ENCODE measurements at regions not wholly inside any gene's neighbourhood (a gene's known extent, or its start where the extent isn't known, plus 50 kb on each side); places are given as distances from the start of the nearest gene placed in this dataset.

GRCh38 chr10:78353636-78354035 is 320.0 kb downstream of the RPS24 start:
- in situ Hi-C loops (cut with MboI; ENCODE audit: low sequenced_read_pairs, unreplicated experiment) = no loop called here
- no peak for DNase-seq (ENCODE audit: low spot score)
- no peak for TF ChIP-seq CTCF (IDR thresholded peaks at IDR 0.05; ENCODE audit: borderline replicate concordance, control extremely low read depth, extremely low read depth, insufficient read depth, missing control alignments)

- DNase-seq (ENCODE audit: low spot score) = no peak
- in situ Hi-C loops (cut with MboI; ENCODE audit: low sequenced_read_pairs, unreplicated experiment) = no loop called here
- TF ChIP-seq CTCF (IDR thresholded peaks at IDR 0.05; ENCODE audit: borderline replicate concordance, control extremely low read depth, extremely low read depth, insufficient read depth, missing control alignments) = no peak
These were observed 320.4 kb downstream of the RPS24 start for GRCh38 chr10:78354101-78354500.

GRCh38 chr10:78356291-78356900 is 322.7 kb downstream of the RPS24 start:
- no peak for DNase-seq (ENCODE audit: low spot score)
- no peak for TF ChIP-seq CTCF (IDR thresholded peaks at IDR 0.05; ENCODE audit: borderline replicate concordance, control extremely low read depth, extremely low read depth, insufficient read depth, missing control alignments)
- in situ Hi-C loops (cut with MboI; ENCODE audit: low sequenced_read_pairs, unreplicated experiment) = no loop called here

- no peak for DNase-seq (ENCODE audit: low spot score)
- in situ Hi-C loops (cut with MboI; ENCODE audit: low sequenced_read_pairs, unreplicated experiment) = no loop called here
- no peak for TF ChIP-seq CTCF (IDR thresholded peaks at IDR 0.05; ENCODE audit: borderline replicate concordance, control extremely low read depth, extremely low read depth, insufficient read depth, missing control alignments)
These were observed 323.7 kb downstream of the RPS24 start for GRCh38 chr10:78357141-78358063.

GRCh38 chr10:78358351-78358750 is 324.7 kb downstream of the RPS24 start:
- no peak for TF ChIP-seq CTCF (IDR thresholded peaks at IDR 0.05; ENCODE audit: borderline replicate concordance, control extremely low read depth, extremely low read depth, insufficient read depth, missing control alignments)
- DNase-seq (ENCODE audit: low spot score) = no peak
- in situ Hi-C loops (cut with MboI; ENCODE audit: low sequenced_read_pairs, unreplicated experiment) = no loop called here

GRCh38 chr10:78358982-78359381 is 325.3 kb downstream of the RPS24 start:
- in situ Hi-C loops (cut with MboI; ENCODE audit: low sequenced_read_pairs, unreplicated experiment) = no loop called here
- no peak for DNase-seq (ENCODE audit: low spot score)
- no peak for TF ChIP-seq CTCF (IDR thresholded peaks at IDR 0.05; ENCODE audit: borderline replicate concordance, control extremely low read depth, extremely low read depth, insufficient read depth, missing control alignments)

Measured in GM13976 (cell line).